ENCODE measurements at regions not wholly inside any gene's neighbourhood (a gene's known extent, or its start where the extent isn't known, plus 50 kb on each side); places are given as distances from the start of the nearest gene placed in this dataset.

GRCh38 chr2:8543383-8544170 is 138.3 kb upstream of the ID2 start:
- peak; percentile 60 for DNase-seq

- DNase-seq: no peak
Observed at GRCh38 chr2:8544171-8544785, 137.6 kb upstream of the ID2 start.

- DNase-seq: peak; percentile 87
Observed at GRCh38 chr2:8544786-8545694, 136.8 kb upstream of the ID2 start.

DNA sequence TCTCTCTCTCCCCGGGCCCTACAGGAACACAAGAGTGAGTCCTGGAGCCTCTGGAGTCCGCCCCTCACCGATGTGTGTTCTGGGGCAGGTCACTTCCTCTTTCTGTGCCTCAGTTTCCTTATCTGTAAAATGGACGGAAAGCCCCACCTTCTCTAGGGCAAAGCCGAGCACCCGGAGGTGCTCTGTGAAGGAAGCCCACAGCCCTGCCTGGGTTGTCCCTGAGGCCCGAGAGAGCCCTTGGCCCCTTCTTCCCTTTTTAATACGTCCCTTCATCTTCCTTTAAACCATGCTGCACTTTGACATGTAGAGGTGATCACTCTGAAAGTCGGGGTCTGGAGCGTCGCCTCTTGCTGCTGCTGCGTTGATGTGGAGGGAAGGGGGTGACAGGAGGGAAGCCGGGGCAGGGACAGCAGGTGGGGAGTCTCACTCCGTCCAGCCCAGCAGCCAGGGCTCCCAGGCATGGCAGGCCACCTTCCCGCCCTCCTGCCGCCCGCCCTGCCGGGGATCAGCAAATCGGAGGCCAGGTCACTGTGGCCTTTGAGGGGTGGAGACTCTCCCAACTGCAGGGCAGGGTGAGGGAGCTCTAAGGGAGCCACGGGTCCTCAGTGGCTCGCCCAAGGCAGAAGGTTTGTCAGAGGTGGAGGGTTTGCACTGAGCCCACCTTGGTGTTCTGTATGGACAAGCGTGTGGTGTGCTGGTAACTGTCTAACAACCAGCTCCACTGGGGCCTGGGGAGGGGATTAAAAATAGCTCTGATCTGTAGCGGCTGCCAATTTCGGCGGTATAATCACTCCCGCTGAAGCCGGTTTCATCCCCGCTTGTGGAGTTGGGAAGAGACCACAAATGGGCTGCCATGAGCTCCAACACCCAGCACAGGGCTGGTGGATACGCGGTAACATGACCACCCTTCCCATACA is 135.9 kb upstream of the ID2 start:
- DNase-seq: no peak

DNA sequence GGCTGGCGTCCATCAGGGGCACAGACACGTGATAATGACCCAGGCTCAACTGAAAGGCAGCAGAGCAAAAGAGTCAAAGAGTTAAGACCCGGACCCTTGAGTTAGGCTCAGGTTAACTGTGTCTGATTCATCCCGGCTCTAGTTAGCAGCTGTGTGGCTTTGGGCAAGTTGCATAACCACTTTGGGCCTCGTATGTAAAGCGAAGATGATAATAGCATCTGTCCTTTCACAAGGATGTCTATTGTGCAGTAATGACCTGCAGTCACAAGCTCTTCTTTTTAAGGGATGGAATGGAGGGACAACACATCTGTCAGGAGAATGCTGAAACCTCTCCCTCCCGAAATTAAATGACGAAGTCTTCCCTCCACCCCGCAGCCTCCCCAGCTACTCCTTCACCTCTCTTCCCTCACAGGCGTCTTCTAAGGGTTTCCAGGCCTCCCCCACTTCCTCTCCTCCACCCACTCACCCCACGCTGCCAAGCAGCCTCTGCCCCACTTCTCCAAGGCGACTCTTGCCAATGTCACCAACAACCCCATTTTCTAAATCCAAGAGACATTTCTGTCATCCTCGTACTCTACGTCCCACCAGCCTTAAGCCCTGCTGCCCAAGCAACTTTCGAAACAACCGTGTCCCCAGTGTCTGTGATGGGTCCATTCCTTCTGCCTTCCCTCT is 135.1 kb upstream of the ID2 start:
- DNase-seq: no peak

DNA sequence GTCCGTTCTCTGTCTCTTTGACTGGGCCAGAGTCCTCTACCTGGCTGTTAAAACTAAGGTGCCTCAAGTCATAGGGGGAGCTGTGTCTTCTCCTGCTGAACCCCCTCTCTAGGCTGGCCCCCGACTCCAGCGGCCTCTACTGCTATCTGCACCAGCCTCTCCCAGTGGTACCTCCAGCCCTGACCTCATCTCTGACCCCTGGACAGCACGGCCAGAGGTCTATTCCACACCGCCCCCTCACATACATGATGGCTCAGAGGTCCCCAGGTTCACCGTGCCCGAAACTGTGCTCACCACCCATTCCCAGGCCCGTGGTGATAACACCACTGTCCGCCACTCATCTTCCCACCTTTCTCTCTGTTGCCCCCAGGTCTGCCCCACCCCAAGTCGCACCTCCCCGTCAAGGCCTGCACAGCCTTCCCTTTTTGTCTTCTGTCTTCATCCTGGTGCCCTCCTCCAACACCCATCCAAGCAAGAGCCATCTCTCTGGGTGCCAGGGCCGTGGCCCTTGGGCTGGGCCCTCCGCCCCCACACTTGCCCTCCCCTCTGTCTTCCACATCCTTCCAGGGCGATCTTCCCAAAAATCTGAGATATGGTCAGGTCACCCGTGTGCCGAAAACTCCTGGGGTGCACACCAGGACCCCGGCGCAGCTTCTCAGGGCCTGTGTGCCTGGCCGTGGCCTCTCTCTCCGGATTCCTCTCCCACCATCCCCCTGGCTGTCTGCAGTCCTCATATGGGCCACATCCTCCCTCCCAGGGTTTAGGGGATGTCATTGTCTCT is 134.4 kb upstream of the ID2 start:
- DNase-seq: no peak

- no peak for DNase-seq
Observed at GRCh38 chr2:8548065-8548618, 133.7 kb upstream of the ID2 start.

DNA sequence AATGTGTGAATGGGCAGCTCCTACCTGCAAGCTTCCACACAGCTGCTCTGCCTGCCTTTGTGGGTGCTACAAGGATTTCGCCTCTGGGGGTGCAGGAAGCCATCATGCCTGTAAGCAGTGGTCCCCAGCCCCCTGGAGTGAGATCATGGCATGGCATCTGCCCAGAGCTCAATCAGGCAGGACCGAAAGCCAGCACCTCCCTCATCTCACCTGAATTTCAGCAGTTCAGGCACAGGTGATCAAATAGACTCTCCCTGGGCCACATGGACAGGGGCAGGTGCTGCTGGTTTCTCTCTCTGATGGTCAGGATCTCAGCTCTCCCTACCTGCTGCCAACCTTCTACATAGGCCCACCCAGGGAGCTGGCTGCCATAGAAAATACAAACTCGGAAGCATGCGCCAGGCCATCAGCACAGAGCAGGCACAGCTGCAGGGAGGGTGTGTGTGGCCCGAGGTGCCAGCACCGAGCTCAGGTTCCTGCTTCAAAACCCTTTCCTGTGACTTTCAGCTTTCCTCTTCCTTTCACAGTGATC is 133.2 kb upstream of the ID2 start:
- DNase-seq: no peak

GRCh38 chr2:8549273-8549922 is 132.5 kb upstream of the ID2 start:
- DNase-seq: no peak

DNA sequence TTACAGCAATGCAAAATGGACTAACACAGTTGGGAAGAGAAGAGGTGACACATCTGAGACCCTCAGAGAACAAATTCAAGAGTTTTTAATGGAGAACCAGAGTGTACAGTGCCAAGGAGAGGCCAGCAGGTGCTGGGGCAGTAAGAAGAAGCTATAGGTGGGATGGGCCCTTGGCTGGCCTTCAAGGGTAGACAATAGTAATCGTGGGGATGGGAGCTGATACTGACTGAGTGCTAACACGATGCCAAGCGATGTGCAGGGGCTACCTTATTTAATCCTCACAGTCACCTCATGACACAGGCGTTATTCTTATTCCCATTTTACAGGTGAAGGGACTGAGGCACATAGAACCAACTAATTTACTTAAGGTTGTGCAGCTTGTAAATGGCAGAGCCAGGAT is 131.9 kb upstream of the ID2 start:
- no peak for DNase-seq

- no peak for DNase-seq
Observed at GRCh38 chr2:8550481-8550880, 131.4 kb upstream of the ID2 start.

DNA sequence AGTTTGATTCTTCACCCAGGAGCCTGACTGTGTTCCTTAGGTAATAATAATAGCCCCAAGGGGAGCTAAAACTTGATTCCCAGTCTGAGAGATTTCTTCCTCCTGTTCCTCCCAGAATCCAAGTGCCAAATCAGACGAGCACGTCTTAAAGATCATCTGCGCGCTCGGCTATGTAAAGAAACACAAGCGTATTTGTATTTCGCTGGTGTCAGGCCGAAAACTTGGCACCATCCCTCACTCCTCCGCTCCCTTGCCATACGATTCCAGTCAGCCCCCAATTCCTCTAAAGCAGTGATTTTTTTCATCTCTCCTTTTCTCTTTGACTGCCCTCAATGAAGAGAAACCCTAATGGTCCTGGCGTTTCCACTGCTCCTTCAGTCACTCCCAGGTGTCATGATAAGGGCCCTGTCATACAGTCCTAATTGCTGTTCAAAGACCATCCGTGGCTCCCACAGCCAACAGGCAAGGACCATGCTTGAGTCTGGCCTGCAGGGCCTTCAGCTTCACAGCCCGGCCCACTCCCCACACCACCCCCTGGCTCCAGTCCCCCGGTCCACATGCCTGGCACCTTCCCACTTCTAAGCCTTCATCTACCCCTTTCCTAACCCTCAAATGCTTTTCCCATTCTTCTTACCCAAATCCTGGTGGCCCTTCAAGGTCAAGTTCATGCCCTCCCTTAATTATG is 130.8 kb upstream of the ID2 start:
- no peak for DNase-seq

GRCh38 chr2:8551622-8552074 is 130.2 kb upstream of the ID2 start:
- DNase-seq: peak; percentile 25

- no peak for DNase-seq
Observed at GRCh38 chr2:8552293-8552801, 129.5 kb upstream of the ID2 start.

- DNase-seq: no peak
Observed at GRCh38 chr2:8553643-8554042, 128.2 kb upstream of the ID2 start.

DNA sequence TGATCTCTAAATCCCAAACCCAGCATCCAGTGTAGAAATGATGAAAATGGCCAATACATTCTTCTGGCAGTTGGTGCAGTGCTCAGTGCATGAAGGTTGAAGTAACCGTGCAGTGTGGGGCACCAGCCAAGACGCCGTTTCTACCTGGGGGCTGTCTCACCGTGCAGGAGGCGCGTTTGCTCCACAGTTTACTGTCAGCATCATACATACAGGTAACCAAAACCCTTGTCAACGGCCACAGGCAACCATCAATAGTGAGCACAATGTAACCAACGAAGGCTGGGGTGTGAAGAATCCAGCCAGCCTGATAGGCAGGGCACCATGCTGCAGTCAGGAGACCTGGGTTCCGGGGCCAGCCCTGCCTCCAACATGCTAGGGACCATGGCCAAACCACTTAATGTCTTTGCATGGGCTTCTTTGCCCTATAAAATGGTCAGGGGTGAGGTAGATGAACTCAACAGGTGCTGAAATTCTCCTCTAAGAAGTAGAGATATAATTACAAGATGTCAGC is 127.5 kb upstream of the ID2 start:
- DNase-seq: no peak

DNA sequence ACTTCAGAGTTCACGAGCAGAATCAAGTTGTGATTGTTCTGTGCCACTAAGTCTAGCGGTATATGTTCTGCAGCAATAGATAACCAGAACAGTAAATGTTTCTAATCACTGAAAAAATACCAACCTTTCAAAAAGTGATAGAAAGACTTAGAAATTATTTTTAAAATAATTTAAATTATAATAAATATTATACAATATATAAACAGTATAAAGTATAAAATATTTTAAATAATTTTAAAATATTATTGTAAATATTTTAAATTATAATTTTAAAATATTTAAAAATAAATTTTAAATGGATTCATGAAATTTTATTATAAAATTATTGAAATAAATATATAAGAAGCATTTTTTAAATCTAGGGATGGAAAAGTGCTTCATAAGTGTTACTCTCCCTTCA is 126.3 kb upstream of the ID2 start:
- DNase-seq: no peak

DNA sequence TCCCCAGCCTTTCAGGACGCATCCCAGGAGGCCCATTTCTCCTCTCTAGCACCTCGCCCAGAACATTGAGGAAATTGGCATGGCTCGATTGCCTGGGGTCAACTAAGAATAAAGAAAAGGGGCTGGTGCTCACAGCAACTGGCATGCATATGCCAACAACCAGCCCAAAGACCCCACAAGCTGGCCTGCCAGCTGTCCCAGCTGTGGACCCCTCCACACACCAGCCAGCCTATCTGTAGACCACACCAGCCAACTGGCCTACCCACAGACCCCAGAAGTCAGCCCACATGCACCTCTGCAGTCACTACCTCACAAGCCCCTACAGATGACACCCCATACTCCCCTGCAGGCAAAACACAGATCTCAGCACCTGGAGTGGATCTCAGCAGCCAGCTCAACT is 123.8 kb upstream of the ID2 start:
- no peak for DNase-seq

DNA sequence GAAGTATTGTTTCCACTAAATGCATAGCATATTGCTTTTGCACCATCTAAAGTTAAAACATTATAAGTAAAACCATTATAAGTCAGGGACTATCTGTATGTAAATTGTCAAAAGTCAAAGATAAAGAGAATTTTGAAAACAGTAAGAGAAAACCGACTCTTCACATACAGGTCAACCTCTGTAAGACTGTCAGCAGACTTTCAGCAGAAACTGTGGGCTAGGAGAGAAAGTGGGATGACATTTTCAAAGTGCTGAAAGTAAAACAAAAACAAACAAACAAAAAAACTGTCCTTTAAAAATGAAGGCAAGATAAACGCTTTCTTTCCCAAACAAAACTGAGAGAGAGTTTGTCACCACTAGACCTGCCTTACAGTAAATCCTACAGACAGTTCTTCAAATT is 122.9 kb upstream of the ID2 start:
- no peak for DNase-seq

Data from CD4-positive, alpha-beta T cell treated with Interleukin-10 for 1 hour (primary cell).